ENCODE measurements at regions not wholly inside any gene's neighbourhood (a gene's known extent, or its start where the extent isn't known, plus 50 kb on each side); places are given as distances from the start of the nearest gene placed in this dataset.

DNA sequence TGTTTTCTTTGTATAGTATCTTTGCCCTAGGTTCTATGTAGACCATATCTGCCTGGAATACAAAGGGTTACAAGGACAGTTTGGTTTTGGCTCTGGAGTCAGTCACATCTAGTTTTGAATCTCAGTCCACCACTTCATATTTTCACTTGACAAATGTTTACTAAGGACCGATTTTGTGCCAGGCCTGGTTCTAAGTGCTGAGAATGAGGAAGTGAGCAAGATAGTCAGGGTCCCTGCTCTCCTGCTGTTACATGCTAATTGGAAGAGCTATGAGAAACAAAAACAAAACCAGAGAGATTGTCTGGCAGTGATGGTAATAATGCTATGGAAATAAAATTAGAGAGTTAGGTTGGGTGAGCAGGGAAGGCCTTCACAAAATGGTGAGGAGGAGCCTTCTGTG is 66.1 kb upstream of the ARHGAP20 start:
- TF ChIP-seq, protein P1, sequence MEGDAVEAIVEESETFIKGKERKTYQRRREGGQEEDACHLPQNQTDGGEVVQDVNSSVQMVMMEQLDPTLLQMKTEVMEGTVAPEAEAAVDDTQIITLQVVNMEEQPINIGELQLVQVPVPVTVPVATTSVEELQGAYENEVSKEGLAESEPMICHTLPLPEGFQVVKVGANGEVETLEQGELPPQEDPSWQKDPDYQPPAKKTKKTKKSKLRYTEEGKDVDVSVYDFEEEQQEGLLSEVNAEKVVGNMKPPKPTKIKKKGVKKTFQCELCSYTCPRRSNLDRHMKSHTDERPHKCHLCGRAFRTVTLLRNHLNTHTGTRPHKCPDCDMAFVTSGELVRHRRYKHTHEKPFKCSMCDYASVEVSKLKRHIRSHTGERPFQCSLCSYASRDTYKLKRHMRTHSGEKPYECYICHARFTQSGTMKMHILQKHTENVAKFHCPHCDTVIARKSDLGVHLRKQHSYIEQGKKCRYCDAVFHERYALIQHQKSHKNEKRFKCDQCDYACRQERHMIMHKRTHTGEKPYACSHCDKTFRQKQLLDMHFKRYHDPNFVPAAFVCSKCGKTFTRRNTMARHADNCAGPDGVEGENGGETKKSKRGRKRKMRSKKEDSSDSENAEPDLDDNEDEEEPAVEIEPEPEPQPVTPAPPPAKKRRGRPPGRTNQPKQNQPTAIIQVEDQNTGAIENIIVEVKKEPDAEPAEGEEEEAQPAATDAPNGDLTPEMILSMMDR (IDR thresholded peaks at IDR 0.05; ENCODE audit: low read depth, low read length, missing input control): no peak
- no peak for TF ChIP-seq ZBTB33 (IDR thresholded peaks at IDR 0.05)
- TF ChIP-seq REST (IDR thresholded peaks at IDR 0.05): no peak
- no peak for TF ChIP-seq JUND (IDR thresholded peaks at IDR 0.05)
- no peak for TF ChIP-seq SP1 (IDR thresholded peaks at IDR 0.05)
- no peak for TF ChIP-seq RAD21 (IDR thresholded peaks at IDR 0.05)
- no peak for TF ChIP-seq TAF1 (conservative IDR thresholded peaks at IDR 0.05)
- no peak for TF ChIP-seq EGR1 (IDR thresholded peaks at IDR 0.05; ENCODE audit: low read depth in 2 of 2)
- no peak for TF ChIP-seq RXRA (IDR thresholded peaks at IDR 0.05)
- no peak for TF ChIP-seq GABPA (IDR thresholded peaks at IDR 0.05 in 1 of 2, conservative IDR thresholded peaks at IDR 0.05 in 1 of 2)
- TF ChIP-seq HNF4A (conservative IDR thresholded peaks at IDR 0.05): no peak
